GM19395 (cell line): ENCODE measurements at regions not wholly inside any gene's neighbourhood (a gene's known extent, or its start where the extent isn't known, plus 50 kb on each side); places are given as distances from the start of the nearest gene placed in this dataset.
"Not testable (repeated sequence)": the region's sequence is repeated elsewhere in the genome, so short reads cannot be mapped to it uniquely, and the experiment has no call there.

Experiments used
- ATAC-seq: cut with Tn5 transposase; IDR thresholded peaks from one replicate; pipeline ENCODE4 v1.9.1; 2021; ENCODE audit warnings: mild to moderate bottlenecking, moderate library complexity; ENCODE audit not compliant: unreplicated experiment

GRCh38 chr18:59038295-59039039 lies 101.2 kb upstream of the SEC11C start:
- ATAC-seq: no peak

GRCh38 chr18:59039040-59039320 lies 100.7 kb upstream of the SEC11C start:
- ATAC-seq: not testable (repeated sequence)

- ATAC-seq: no peak
These were observed 100.2 kb upstream of the SEC11C start for GRCh38 chr18:59039449-59039848.

GRCh38 chr18:59040770-59041148 lies 98.9 kb upstream of the SEC11C start:
- no peak for ATAC-seq

- ATAC-seq: no peak
These were observed 98.4 kb upstream of the SEC11C start for GRCh38 chr18:59041296-59041695.

- ATAC-seq: no peak
These were observed 97.6 kb upstream of the SEC11C start for GRCh38 chr18:59041819-59042815.

GRCh38 chr18:59044855-59045254 lies 94.8 kb upstream of the SEC11C start:
- ATAC-seq: no peak

GRCh38 chr18:59047321-59048047 lies 92.2 kb upstream of the SEC11C start:
- ATAC-seq: no peak

- ATAC-seq: no peak
These were observed 91.7 kb upstream of the SEC11C start for GRCh38 chr18:59048048-59048363.

GRCh38 chr18:59048378-59048777 lies 91.3 kb upstream of the SEC11C start:
- no peak for ATAC-seq

- no peak for ATAC-seq
These were observed 89.7 kb upstream of the SEC11C start for GRCh38 chr18:59049721-59050660.

GRCh38 chr18:59050661-59051057 lies 89.0 kb upstream of the SEC11C start:
- no peak for ATAC-seq

GRCh38 chr18:59051470-59052165 lies 88.1 kb upstream of the SEC11C start:
- no peak for ATAC-seq

- no peak for ATAC-seq
These were observed 86.5 kb upstream of the SEC11C start for GRCh38 chr18:59052965-59053820.

- ATAC-seq: no peak
These were observed 85.0 kb upstream of the SEC11C start for GRCh38 chr18:59054496-59055287.

GRCh38 chr18:59055345-59056032 lies 84.2 kb upstream of the SEC11C start:
- ATAC-seq: no peak

- ATAC-seq: no peak
These were observed 82.8 kb upstream of the SEC11C start for GRCh38 chr18:59056706-59057492.
